HCT116 (cell line): ENCODE measurements at regions not wholly inside any gene's neighbourhood (a gene's known extent, or its start where the extent isn't known, plus 50 kb on each side); places are given as distances from the start of the nearest gene placed in this dataset.

ENCODE experiments used
- ATAC-seq: fragments of 200-7000 bp; cut with Tn5 transposase; 2 replicates; pipeline ENCODE4 v1.9.1; 2020; ENCODE audit warnings: mild to moderate bottlenecking, moderate library complexity
- BruUV-seq: library from RNA; stranded (reverse); fragments of 400-500 nt; replicated peaks from 2 replicates; lab custom pipeline; 2021; lab: Mats Ljungman, UMichigan
- CTCF ChIA-PET: fragments of 300-600 bp; sonication (Branson Sonifier 250); formaldehyde crosslinking; loops from one replicate; lab custom pipeline; 2021; ENCODE audit warnings: antibody characterized with exemption; lab: Charles Lee
- POLR2A ChIA-PET: fragments of 300-600, 350-600 bp; sonication (Branson Sonifier 250); formaldehyde crosslinking; loops from one replicate; lab custom pipeline; 2021; ENCODE audit warnings: antibody characterized with exemption; lab: Charles Lee
- RAD21 ChIA-PET, 2 experiments: fragments of 300-600 bp; sonication (Branson Sonifier 250); formaldehyde crosslinking; loops; one replicate each; lab custom pipeline; 2023; ENCODE audit warnings: low total read pairs in 2 of 2; ENCODE audit not compliant: uncharacterized antibody in 2 of 2, unreplicated experiment in 2 of 2, low non-redundant PET in 1 of 2; lab: Charles Lee
- DNase-seq: peaks from one replicate; pipeline ENCODE4 v3.0.0-alpha.2; 2010; ENCODE audit warnings: low read depth, low spot score
- H2AFZ ChIP-seq: fragments of 200-600 bp; shearing (Covaris generic), sonication (generic); 2 replicates; pipeline ENCODE4 v1.6.1; 2017; ENCODE audit warnings: low read depth, mixed run types, mixed read lengths, antibody characterized with exemption, low read length; ENCODE audit not compliant: poor library complexity, severe bottlenecking
- H3K27ac ChIP-seq: 2 replicates; pipeline ENCODE4 v1.5.1; 2012; ENCODE audit warnings: low read depth, low read length
- H3K27me3 ChIP-seq: fragments of 200-600 bp; sonication (generic); 2 replicates; pipeline ENCODE4 v1.6.1; 2016; ENCODE audit warnings: mixed run types, low read length, mixed read lengths; ENCODE audit not compliant: insufficient read depth
- H3K36me3 ChIP-seq, 2 experiments: fragments of 200-500 bp in 1 of 2; fragments of 200-600 bp in 1 of 2; sonication (Bioruptor generic) in 1 of 2; sonication (generic) in 1 of 2; 2 replicates each; pipeline versions ENCODE4 v1.5.1 to v1.6.1; 2014 to 2016; ENCODE audit warnings: low read length in 2 of 2, inconsistent platforms in 1 of 2, mixed read lengths in 1 of 2, mixed run types in 1 of 2; ENCODE audit not compliant: insufficient read depth in 2 of 2, control insufficient read depth in 1 of 2
- H3K4me1 ChIP-seq, 2 experiments: fragments of 200-600 bp in 1 of 2; sonication (generic) in 1 of 2; 2 replicates each; pipeline versions ENCODE4 v1.5.1 to v1.6.1; 2012 to 2017; ENCODE audit warnings: low read length in 2 of 2, inconsistent platforms in 1 of 2, mild to moderate bottlenecking in 1 of 2, mixed read lengths in 1 of 2, mixed run types in 1 of 2, moderate library complexity in 1 of 2; ENCODE audit not compliant: insufficient read depth in 2 of 2, control insufficient read depth in 1 of 2
- H3K4me2 ChIP-seq: fragments of 200-600 bp; sonication (generic); 2 replicates; pipeline ENCODE4 v1.6.1; 2017; ENCODE audit warnings: mixed run types, low read length, mixed read lengths
- H3K4me3 ChIP-seq, 2 experiments: fragments of 200-600 bp in 1 of 2; sonication (generic) in 1 of 2; replicated peaks in 1 of 2; 2 replicates each; pipeline ENCODE4 v1.5.1; 2011 to 2016; ENCODE audit warnings: low read length in 2 of 2, control low read depth in 1 of 2, low read depth in 1 of 2, mild to moderate bottlenecking in 1 of 2, mixed read lengths in 1 of 2, mixed run types in 1 of 2
- H3K79me2 ChIP-seq: fragments of 200-600 bp; sonication (generic); 2 replicates; pipeline ENCODE4 v1.6.1; 2017; ENCODE audit warnings: mild to moderate bottlenecking, mixed run types, low read length, moderate library complexity, mixed read lengths; ENCODE audit not compliant: insufficient read depth
- H3K9ac ChIP-seq: fragments of 200-600 bp; sonication (generic); 2 replicates; pipeline ENCODE4 v1.6.1; 2016; ENCODE audit warnings: low read length, mixed read lengths
- H3K9me2 ChIP-seq: fragments of 200-600 bp; sonication (generic), shearing (Covaris generic); 2 replicates; pipeline ENCODE4 v1.6.1; 2017; ENCODE audit warnings: mixed run types, mild to moderate bottlenecking, moderate library complexity; ENCODE audit not compliant: insufficient read depth
- H3K9me3 ChIP-seq, 2 experiments: fragments of 200-500 bp in 1 of 2; fragments of 200-600 bp in 1 of 2; sonication (Bioruptor generic) in 1 of 2; sonication (generic) in 1 of 2; 2 replicates each; pipeline ENCODE4 v1.6.1; 2014 to 2017; ENCODE audit warnings: low read length in 2 of 2, mixed read lengths in 2 of 2, inconsistent platforms in 1 of 2, low read depth in 1 of 2, mild to moderate bottlenecking in 1 of 2, mixed run types in 1 of 2, moderate library complexity in 1 of 2; ENCODE audit not compliant: control insufficient read depth in 1 of 2, insufficient read depth in 1 of 2
- H4K20me1 ChIP-seq: fragments of 200-600 bp; sonication (generic), shearing (Covaris generic); 2 replicates; pipeline ENCODE4 v1.6.1; 2017; ENCODE audit warnings: mixed run types, mild to moderate bottlenecking, moderate library complexity; ENCODE audit not compliant: insufficient read depth
- CBX3 ChIP-seq: IDR thresholded peaks from 2 replicates; pipeline ENCODE4 v1.6.1; 2012; ENCODE audit warnings: low read depth
- EGR1 ChIP-seq: IDR thresholded peaks from 2 replicates; pipeline ENCODE4 v1.6.1; 2012; ENCODE audit warnings: low read depth
- ELF1 ChIP-seq: IDR thresholded peaks from 2 replicates; pipeline ENCODE4 v1.6.1; 2012; ENCODE audit warnings: low read depth, borderline replicate concordance
- EZH2 ChIP-seq: fragments of 200-600 bp; sonication (generic); IDR thresholded peaks from 2 replicates; pipeline ENCODE4 v1.6.1; 2017; ENCODE audit warnings: antibody characterized with exemption, mixed run types
- POLR2AphosphoS5 ChIP-seq: IDR thresholded peaks from 2 replicates; pipeline ENCODE4 v1.6.1; 2011; ENCODE audit warnings: mild to moderate bottlenecking, low read depth, low read length, moderate library complexity
- RAD21 ChIP-seq: IDR thresholded peaks from 2 replicates; pipeline ENCODE4 v1.6.1; 2012; ENCODE audit warnings: low read depth, mild to moderate bottlenecking
- SRF ChIP-seq: IDR thresholded peaks from 2 replicates; pipeline ENCODE4 v1.6.1; 2012; ENCODE audit warnings: low read depth
- TCF7L2 ChIP-seq: IDR thresholded peaks from 2 replicates; pipeline ENCODE4 v1.7.0; 2011; ENCODE audit warnings: borderline replicate concordance, inconsistent platforms; ENCODE audit not compliant: insufficient read depth, insufficient read length; ENCODE audit errors: extremely low read depth
- YY1 ChIP-seq: IDR thresholded peaks from 2 replicates; pipeline ENCODE4 v1.6.1; 2011; ENCODE audit warnings: low read length, low read depth, moderate library complexity, mild to moderate bottlenecking; ENCODE audit not compliant: insufficient replicate concordance; ENCODE audit errors: extremely low read depth
- ZFX ChIP-seq: fragments of 450-650 bp; IDR thresholded peaks from 2 replicates; pipeline ENCODE4 v1.6.1; 2017
- ZNF274 ChIP-seq: fragments of 200-500 bp; sonication (Bioruptor generic); IDR thresholded peaks from 2 replicates; pipeline ENCODE4 v1.6.1; 2014; ENCODE audit warnings: mild to moderate bottlenecking, low read depth, low read length, inconsistent platforms
- intact Hi-C: fragments of 100-400 bp; cut with micrococcal nuclease; formaldehyde crosslinking; loops from 2 replicates; pipeline ENCODE4 v1.10.0; 2022
- TF ChIP-seq, protein P1 (sequence below): IDR thresholded peaks from 2 replicates; pipeline ENCODE4 v1.6.1; 2012
- TF ChIP-seq, protein P2 (sequence below): IDR thresholded peaks from 2 replicates; pipeline ENCODE4 v1.6.1; 2012
- TF ChIP-seq, protein P3 (sequence below): IDR thresholded peaks from 2 replicates; pipeline ENCODE4 v1.6.1; 2012; ENCODE audit warnings: low read depth
- TF ChIP-seq, protein P4 (sequence below), 3 experiments: fragments of 200-600 bp in 1 of 3; sonication (generic) in 1 of 3; IDR thresholded peaks in 2 of 3; conservative IDR thresholded peaks in 1 of 3; 2 replicates each; pipeline ENCODE4 v1.5.1; 2012 to 2017; ENCODE audit warnings: low read depth in 2 of 3, low read length in 2 of 3, antibody characterized with exemption in 1 of 3, borderline replicate concordance in 1 of 3, control low read depth in 1 of 3, mild to moderate bottlenecking in 1 of 3, mixed read lengths in 1 of 3, mixed run types in 1 of 3, moderate library complexity in 1 of 3; ENCODE audit not compliant: insufficient read depth in 1 of 3

DNA sequence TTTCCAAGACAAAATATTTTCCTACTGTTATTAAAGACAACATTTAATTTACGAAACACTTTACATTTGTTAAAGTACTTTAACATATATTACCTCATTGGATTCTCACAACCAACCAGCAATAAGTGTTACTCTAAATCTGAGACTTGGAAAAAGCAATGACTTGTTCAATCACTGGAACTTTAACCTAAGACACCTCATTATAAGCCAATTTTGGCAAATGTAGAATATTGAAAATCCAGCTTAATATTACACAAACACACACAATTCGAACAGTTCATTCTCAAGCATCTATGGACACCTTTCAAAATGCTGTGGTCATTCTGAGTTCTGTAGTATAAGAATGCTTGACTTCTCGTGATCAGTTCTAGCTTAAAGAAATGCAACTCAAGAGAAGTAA is 619.4 kb upstream of the CHAC2 start:
- H3K36me3 ChIP-seq: no peaks in the 10 kb centered on the region
- no peak for ATAC-seq

DNA sequence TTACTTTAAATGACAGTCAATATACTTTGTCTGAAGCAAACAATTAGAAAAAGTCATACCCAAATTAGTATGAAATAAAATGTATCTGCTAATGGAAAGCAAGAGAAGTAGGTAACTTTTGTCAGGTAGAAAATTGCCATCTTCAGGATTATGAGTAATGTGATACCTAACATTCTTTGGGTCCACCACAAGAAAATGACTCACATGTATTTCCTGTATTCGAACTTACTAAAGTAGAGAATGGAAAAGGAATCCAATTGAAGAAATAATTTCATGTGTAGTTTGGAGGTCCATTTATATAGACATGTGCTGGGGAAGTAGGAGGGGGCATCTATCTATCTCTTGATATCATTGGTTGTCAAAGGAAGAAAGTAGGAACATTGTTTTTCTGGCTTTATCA is 636.2 kb upstream of the CHAC2 start:
- peak overlapping the region; percentile 63 for H3K4me2 ChIP-seq
- intact Hi-C loops: no loop called here
- no peaks in the 10 kb centered on the region for H3K27me3 ChIP-seq
- POLR2A ChIA-PET: no interaction called here
- DNase-seq: peak; percentile 23
- no peaks in the 10 kb centered on the region for H3K36me3 ChIP-seq
- peaks cover 9 to 27% of the 10 kb centered on the region in 2 experiments; a peak in 3 of 4 replicates for H3K4me1 ChIP-seq
- H3K4me3 ChIP-seq: peak overlapping the region in 1 of 2 experiments; percentile 20; a peak in 1 of 4 replicates
- H3K9me2 ChIP-seq: no peaks in the 10 kb centered on the region
- no peak overlapping the region for H3K27ac ChIP-seq
- CTCF ChIA-PET: no interaction called here
- no peaks in the 10 kb centered on the region for H3K79me2 ChIP-seq
- H3K9ac ChIP-seq: no peak overlapping the region
- H2AFZ ChIP-seq: peak overlapping the region; percentile 42
- no TSS peak for BruUV-seq
- no peaks in the 10 kb centered on the region for H4K20me1 ChIP-seq
- RAD21 ChIA-PET: no interaction called here
- peak; percentile 80 for ATAC-seq
- no peaks in the 10 kb centered on the region for H3K9me3 ChIP-seq
- TF ChIP-seq, protein P1, sequence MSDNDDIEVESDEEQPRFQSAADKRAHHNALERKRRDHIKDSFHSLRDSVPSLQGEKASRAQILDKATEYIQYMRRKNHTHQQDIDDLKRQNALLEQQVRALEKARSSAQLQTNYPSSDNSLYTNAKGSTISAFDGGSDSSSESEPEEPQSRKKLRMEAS: no peak
- TF ChIP-seq POLR2AphosphoS5 (no peak), YY1 (no peak), ELF1 (no peak), CBX3 (0 out of 2 replicates have a peak, but pooled peaks have one; percentile 49), EGR1 (no peak), TCF7L2 (no peak), RAD21 (no peak), ZNF274 (no peak), EZH2 (no peak), ZFX (no peak)
- TF ChIP-seq, protein P2, sequence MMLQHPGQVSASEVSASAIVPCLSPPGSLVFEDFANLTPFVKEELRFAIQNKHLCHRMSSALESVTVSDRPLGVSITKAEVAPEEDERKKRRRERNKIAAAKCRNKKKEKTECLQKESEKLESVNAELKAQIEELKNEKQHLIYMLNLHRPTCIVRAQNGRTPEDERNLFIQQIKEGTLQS: no peak
- TF ChIP-seq, protein P3, sequence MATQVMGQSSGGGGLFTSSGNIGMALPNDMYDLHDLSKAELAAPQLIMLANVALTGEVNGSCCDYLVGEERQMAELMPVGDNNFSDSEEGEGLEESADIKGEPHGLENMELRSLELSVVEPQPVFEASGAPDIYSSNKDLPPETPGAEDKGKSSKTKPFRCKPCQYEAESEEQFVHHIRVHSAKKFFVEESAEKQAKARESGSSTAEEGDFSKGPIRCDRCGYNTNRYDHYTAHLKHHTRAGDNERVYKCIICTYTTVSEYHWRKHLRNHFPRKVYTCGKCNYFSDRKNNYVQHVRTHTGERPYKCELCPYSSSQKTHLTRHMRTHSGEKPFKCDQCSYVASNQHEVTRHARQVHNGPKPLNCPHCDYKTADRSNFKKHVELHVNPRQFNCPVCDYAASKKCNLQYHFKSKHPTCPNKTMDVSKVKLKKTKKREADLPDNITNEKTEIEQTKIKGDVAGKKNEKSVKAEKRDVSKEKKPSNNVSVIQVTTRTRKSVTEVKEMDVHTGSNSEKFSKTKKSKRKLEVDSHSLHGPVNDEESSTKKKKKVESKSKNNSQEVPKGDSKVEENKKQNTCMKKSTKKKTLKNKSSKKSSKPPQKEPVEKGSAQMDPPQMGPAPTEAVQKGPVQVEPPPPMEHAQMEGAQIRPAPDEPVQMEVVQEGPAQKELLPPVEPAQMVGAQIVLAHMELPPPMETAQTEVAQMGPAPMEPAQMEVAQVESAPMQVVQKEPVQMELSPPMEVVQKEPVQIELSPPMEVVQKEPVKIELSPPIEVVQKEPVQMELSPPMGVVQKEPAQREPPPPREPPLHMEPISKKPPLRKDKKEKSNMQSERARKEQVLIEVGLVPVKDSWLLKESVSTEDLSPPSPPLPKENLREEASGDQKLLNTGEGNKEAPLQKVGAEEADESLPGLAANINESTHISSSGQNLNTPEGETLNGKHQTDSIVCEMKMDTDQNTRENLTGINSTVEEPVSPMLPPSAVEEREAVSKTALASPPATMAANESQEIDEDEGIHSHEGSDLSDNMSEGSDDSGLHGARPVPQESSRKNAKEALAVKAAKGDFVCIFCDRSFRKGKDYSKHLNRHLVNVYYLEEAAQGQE: no peak
- TF ChIP-seq, protein P4, sequence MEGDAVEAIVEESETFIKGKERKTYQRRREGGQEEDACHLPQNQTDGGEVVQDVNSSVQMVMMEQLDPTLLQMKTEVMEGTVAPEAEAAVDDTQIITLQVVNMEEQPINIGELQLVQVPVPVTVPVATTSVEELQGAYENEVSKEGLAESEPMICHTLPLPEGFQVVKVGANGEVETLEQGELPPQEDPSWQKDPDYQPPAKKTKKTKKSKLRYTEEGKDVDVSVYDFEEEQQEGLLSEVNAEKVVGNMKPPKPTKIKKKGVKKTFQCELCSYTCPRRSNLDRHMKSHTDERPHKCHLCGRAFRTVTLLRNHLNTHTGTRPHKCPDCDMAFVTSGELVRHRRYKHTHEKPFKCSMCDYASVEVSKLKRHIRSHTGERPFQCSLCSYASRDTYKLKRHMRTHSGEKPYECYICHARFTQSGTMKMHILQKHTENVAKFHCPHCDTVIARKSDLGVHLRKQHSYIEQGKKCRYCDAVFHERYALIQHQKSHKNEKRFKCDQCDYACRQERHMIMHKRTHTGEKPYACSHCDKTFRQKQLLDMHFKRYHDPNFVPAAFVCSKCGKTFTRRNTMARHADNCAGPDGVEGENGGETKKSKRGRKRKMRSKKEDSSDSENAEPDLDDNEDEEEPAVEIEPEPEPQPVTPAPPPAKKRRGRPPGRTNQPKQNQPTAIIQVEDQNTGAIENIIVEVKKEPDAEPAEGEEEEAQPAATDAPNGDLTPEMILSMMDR (IDR thresholded peaks at IDR 0.05 in 2 of 3, conservative IDR thresholded peaks at IDR 0.05 in 1 of 3; ENCODE audit: borderline replicate concordance in 1 of 3, insufficient read depth in 1 of 3, low read depth in 2 of 3, low read length in 2 of 3): no peak

More for the DNA sequence above, 619.4 kb upstream of the CHAC2 start:
- Histone ChIP-seq H3K4me3 (no peak overlapping the region), H3K4me1 (no peaks in the 10 kb centered on the region), H3K9me2 (no peaks in the 10 kb centered on the region), H3K9ac (no peak overlapping the region), H3K4me2 (no peak overlapping the region), H3K27ac (no peak overlapping the region), H3K9me3 (no peaks in the 10 kb centered on the region), H3K79me2 (no peaks in the 10 kb centered on the region), H2AFZ (no peak overlapping the region), H4K20me1 (no peaks in the 10 kb centered on the region), H3K27me3 (no peaks in the 10 kb centered on the region)
- BruUV-seq: no TSS peak
- RAD21 ChIA-PET: no interaction called here
- no peak for DNase-seq
- TF ChIP-seq, protein P1: no peak
- TF ChIP-seq SRF: no peak
- CTCF ChIA-PET: no interaction called here
- POLR2A ChIA-PET: no interaction called here
- intact Hi-C loops: no loop called here
